Chondrocyte (in vitro differentiated cells): ENCODE measurements at regions not wholly inside any gene's neighbourhood (a gene's known extent, or its start where the extent isn't known, plus 50 kb on each side); places are given as distances from the start of the nearest gene placed in this dataset.
"Not testable (repeated sequence)": the region's sequence is repeated elsewhere in the genome, so short reads cannot be mapped to it uniquely, and the experiment has no call there.

Source experiments
- DNase-seq: peaks from one replicate; pipeline ENCODE4 v3.0.0; 2021; ENCODE audit warnings: mixed read lengths, low spot score
- H3K27ac Mint-ChIP-seq: one replicate; pipeline ENCODE4 v1.8.0; 2021; ENCODE audit warnings: mild to moderate bottlenecking, moderate library complexity, mixed read lengths; ENCODE audit not compliant: unreplicated experiment
- H3K27me3 Mint-ChIP-seq: 2 replicates; pipeline ENCODE4 v1.8.0; 2021; ENCODE audit warnings: low read depth, mixed read lengths
- H3K36me3 Mint-ChIP-seq: 2 replicates; pipeline ENCODE4 v1.8.0; 2021; ENCODE audit warnings: low read depth, mixed read lengths
- H3K4me1 Mint-ChIP-seq: 2 replicates; pipeline ENCODE4 v1.8.0; 2021; ENCODE audit warnings: low read depth, mild to moderate bottlenecking, mixed read lengths
- H3K4me3 Mint-ChIP-seq: one replicate; pipeline ENCODE4 v1.8.0; 2021; ENCODE audit warnings: mild to moderate bottlenecking, moderate library complexity, mixed read lengths; ENCODE audit not compliant: unreplicated experiment
- H3K9me3 Mint-ChIP-seq: 2 replicates; pipeline ENCODE4 v1.8.0; 2021; ENCODE audit warnings: low read depth, mixed read lengths
- TF ChIP-seq, protein P1 (sequence below): fragments of 200-600 bp; sonication (generic); IDR thresholded peaks from 2 replicates; pipeline ENCODE4 v1.5.0; 2021; ENCODE audit warnings: antibody characterized with exemption, mild to moderate bottlenecking, moderate library complexity

DNA sequence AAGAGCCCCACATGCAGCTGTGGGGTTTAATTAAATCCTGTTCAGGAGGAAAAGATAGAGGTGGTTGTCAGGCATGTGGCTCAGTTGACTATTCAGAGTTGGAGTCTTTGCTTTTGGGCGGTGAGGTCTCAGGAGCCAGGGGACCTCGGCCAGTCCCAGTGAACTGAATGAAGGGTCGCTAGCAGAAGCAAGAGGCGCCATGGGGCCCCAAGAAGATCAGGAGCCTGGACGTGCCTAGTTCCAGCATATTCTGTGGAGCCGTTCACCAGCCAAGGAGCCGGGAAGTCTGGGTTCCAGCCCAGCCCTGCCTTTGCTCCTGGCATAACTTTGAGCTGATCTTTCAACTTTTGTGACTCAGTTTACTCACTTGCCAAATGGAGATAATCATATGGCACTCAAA lies 217.7 kb upstream of the IRF2BP2 start:
- H3K27ac Mint-ChIP-seq = no peak overlapping the region
- H3K9me3 Mint-ChIP-seq = no peaks in the 10 kb centered on the region
- H3K4me3 Mint-ChIP-seq = no peak overlapping the region
- DNase-seq = no peak
- H3K27me3 Mint-ChIP-seq = peaks cover 12% of the 10 kb centered on the region
- H3K4me1 Mint-ChIP-seq = no peaks in the 10 kb centered on the region
- peaks cover 1% of the 10 kb centered on the region for H3K36me3 Mint-ChIP-seq
- TF ChIP-seq, protein P1, sequence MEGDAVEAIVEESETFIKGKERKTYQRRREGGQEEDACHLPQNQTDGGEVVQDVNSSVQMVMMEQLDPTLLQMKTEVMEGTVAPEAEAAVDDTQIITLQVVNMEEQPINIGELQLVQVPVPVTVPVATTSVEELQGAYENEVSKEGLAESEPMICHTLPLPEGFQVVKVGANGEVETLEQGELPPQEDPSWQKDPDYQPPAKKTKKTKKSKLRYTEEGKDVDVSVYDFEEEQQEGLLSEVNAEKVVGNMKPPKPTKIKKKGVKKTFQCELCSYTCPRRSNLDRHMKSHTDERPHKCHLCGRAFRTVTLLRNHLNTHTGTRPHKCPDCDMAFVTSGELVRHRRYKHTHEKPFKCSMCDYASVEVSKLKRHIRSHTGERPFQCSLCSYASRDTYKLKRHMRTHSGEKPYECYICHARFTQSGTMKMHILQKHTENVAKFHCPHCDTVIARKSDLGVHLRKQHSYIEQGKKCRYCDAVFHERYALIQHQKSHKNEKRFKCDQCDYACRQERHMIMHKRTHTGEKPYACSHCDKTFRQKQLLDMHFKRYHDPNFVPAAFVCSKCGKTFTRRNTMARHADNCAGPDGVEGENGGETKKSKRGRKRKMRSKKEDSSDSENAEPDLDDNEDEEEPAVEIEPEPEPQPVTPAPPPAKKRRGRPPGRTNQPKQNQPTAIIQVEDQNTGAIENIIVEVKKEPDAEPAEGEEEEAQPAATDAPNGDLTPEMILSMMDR = no peak

DNA sequence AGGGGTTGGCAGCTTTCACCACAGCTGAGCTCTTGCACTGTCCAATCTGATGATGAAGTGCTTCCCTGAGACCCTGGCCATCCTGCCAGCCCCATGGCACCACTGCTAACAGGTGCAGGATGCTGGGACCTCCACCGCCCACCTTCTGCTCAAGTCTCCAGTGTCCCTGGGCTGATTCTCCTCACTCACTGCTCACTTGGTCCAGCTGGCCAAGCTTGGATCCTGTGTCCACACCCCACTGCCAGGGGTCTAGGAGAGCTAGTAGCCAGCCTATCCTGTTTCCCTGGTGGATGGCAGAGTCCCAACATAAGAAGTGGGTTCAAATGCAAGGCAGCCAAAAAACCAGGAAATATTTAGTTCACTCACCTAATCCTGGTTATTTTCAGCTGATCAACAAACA lies 217.2 kb upstream of the IRF2BP2 start:
- Mint-ChIP-seq H3K36me3 (peaks cover 1% of the 10 kb centered on the region), H3K4me1 (no peaks in the 10 kb centered on the region), H3K27me3 (peaks cover 12% of the 10 kb centered on the region), H3K27ac (no peak overlapping the region), H3K9me3 (no peaks in the 10 kb centered on the region), H3K4me3 (no peak overlapping the region)
- TF ChIP-seq, protein P1 = no peak
- no peak for DNase-seq

DNA sequence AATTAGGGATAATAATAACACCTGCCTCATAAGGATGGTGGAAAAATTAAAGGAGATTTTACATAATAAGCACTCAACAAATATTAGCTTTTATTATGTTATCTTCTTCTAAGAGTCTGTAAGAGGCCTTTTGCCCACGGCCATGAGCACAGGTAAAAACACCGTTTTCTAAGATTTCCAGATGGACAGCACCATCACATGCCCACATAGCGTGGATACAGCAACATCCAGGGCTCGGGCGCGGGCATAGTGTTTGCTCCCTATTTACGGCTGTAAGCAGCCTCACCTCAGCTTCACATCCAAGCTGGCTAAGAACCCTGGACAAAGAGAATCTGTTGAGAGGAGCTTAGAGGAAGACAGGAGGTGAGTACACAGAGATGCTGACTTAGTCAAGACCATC lies 216.4 kb upstream of the IRF2BP2 start:
- H3K27ac Mint-ChIP-seq = no peak overlapping the region

DNA sequence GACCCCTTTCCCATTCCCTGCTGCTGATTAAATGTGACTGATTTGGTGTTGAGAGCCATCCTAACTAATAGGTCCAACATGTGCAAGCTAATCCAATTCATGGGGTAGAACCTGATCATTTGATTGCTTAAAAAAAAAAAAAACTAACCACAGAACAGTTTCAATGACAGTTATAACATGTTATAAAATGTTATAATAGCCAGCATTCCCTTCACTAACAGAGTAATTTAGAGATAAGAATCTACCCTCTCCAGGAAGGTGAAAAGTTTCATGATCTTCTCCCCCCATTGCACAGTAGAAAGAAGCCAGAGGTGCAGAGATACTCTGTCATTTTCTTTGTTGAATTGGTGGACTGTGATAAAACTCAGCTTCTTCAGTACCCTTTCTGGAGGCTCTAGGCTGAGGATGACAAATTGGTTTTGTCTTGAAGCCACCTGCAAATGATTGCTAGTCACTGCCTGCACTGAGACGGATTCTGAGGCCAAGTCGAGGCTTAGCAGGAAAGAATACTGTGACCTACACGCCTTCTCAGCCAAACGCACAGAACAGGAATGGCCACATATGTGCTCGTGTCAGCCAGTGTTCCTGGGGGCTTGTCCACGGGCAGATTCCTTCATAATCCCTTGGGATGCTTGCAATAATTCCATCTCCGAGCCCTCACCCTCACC lies 215.7 kb upstream of the IRF2BP2 start:
- Mint-ChIP-seq H3K4me3 (no peak overlapping the region), H3K4me1 (no peaks in the 10 kb centered on the region), H3K27ac (no peak overlapping the region), H3K36me3 (peaks cover 1% of the 10 kb centered on the region), H3K9me3 (no peaks in the 10 kb centered on the region), H3K27me3 (peaks cover 12% of the 10 kb centered on the region)
- TF ChIP-seq, protein P1 = no peak
- DNase-seq = no peak

More for the DNA sequence above, 216.4 kb upstream of the IRF2BP2 start:
- TF ChIP-seq, protein P1 = no peak
- Mint-ChIP-seq H3K4me1 (no peaks in the 10 kb centered on the region), H3K4me3 (no peak overlapping the region), H3K36me3 (peaks cover 1% of the 10 kb centered on the region), H3K27me3 (peaks cover 12% of the 10 kb centered on the region), H3K9me3 (no peaks in the 10 kb centered on the region)
- DNase-seq = no peak

DNA sequence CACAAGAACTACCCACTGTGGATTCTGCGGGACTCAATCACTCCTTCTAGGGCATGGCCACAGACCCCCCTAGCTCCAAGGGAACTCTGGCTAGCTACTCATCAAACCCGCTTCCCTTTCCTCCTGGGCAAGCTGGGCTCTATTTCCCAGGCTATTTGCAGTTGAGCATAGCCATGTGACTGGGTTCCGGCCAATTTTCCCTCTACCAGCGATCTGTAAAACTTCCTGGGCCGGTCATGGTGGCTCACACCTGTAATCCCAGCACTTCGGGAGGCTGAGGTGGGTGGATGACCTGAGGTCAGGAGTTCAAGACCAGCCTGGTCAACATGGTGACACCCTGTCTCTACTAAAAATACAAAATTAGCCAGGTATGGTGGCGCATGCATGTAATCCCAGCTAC lies 214.9 kb upstream of the IRF2BP2 start:
- H3K9me3 Mint-ChIP-seq, H3K4me1 Mint-ChIP-seq, H3K36me3 Mint-ChIP-seq, H3K4me3 Mint-ChIP-seq, DNase-seq, H3K27ac Mint-ChIP-seq, H3K27me3 Mint-ChIP-seq: not testable (repeated sequence)
